ENCODE measurements at regions not wholly inside any gene's neighbourhood (a gene's known extent, or its start where the extent isn't known, plus 50 kb on each side); places are given as distances from the start of the nearest gene placed in this dataset.

DNA sequence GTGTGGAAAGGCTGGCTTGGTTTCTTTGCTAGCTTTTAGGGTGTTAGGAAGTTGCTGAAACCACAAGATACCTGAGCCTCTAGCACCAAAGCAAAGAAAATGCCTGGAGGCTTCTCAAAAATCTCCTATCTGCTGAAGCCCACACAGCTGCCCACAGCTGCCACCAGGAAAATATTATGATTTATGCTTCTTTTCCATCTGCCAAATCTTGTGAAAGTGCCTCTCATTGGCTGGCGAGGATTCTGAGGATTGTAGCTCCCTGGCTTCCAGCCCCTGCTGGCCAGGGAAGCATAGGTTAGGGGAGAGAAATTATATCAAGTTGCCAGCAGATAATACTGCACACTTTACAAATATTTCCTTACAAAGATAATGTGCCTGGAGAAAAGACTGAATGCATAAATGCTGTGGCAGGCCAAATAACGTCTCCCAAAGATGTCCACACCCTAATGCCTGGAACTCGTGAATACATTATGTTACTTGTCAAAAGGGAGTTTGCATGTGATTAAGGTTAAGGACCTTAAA lies 98.4 kb downstream of the MRPL14 start:
- TF ChIP-seq POLR2A (IDR thresholded peaks at IDR 0.05) (no peak), CTCF (IDR thresholded peaks at IDR 0.05) (no peak)
